ENCODE measurements at regions not wholly inside any gene's neighbourhood (a gene's known extent, or its start where the extent isn't known, plus 50 kb on each side); places are given as distances from the start of the nearest gene placed in this dataset.

- DNase-seq (ENCODE audit: low read depth): no peak
Measured at GRCh38 chr10:108708363-108708762, 1214.9 kb downstream of the XPNPEP1 start.

GRCh38 chr10:108696792-108697477 is 1226.4 kb downstream of the XPNPEP1 start:
- no peak for DNase-seq (ENCODE audit: low read depth)

GRCh38 chr10:108691126-108691525 is 1232.2 kb downstream of the XPNPEP1 start:
- no peak for DNase-seq (ENCODE audit: low read depth)

GRCh38 chr10:108690530-108690929 is 1232.8 kb downstream of the XPNPEP1 start:
- no peak for DNase-seq (ENCODE audit: low read depth)

- no peak for DNase-seq (ENCODE audit: low read depth)
Measured at GRCh38 chr10:108689891-108690290, 1233.4 kb downstream of the XPNPEP1 start.

- no peak for DNase-seq (ENCODE audit: low read depth)
Measured at GRCh38 chr10:108688314-108688713, 1235.0 kb downstream of the XPNPEP1 start.

GRCh38 chr10:108685863-108686531 is 1237.3 kb downstream of the XPNPEP1 start:
- no peak for DNase-seq (ENCODE audit: low read depth)

GRCh38 chr10:108684431-108684830 is 1238.9 kb downstream of the XPNPEP1 start:
- DNase-seq (ENCODE audit: low read depth): no peak

GRCh38 chr10:108673741-108674140 is 1249.6 kb downstream of the XPNPEP1 start:
- DNase-seq (ENCODE audit: low read depth): no peak

- DNase-seq (ENCODE audit: low read depth): no peak
Measured at GRCh38 chr10:108663587-108663986, 1259.7 kb downstream of the XPNPEP1 start.

- DNase-seq (ENCODE audit: low read depth): no peak
Measured at GRCh38 chr10:108662975-108663374, 1260.3 kb downstream of the XPNPEP1 start.

GRCh38 chr10:108655057-108655456 is 1268.3 kb downstream of the XPNPEP1 start:
- DNase-seq (ENCODE audit: low read depth): no peak

- peak; percentile 48 for DNase-seq (ENCODE audit: low read depth)
Measured at GRCh38 chr10:108653531-108653930, 1269.8 kb downstream of the XPNPEP1 start.

GRCh38 chr10:108639010-108639409 is 1284.3 kb downstream of the XPNPEP1 start:
- no peak for DNase-seq (ENCODE audit: low read depth)

- DNase-seq (ENCODE audit: low read depth): no peak
Measured at GRCh38 chr10:108638225-108638624, 1285.1 kb downstream of the XPNPEP1 start.

GRCh38 chr10:108633046-108633445 is 1290.3 kb downstream of the XPNPEP1 start:
- DNase-seq (ENCODE audit: low read depth): no peak

GRCh38 chr10:108632144-108632543 is 1291.2 kb downstream of the XPNPEP1 start:
- DNase-seq (ENCODE audit: low read depth): no peak

GRCh38 chr10:108631332-108631731 is 1292.0 kb downstream of the XPNPEP1 start:
- DNase-seq (ENCODE audit: low read depth): no peak

- peak; percentile 19 for DNase-seq (ENCODE audit: low read depth)
Measured at GRCh38 chr10:108629834-108630233, 1293.5 kb downstream of the XPNPEP1 start.

GRCh38 chr10:108624052-108624451 is 1299.3 kb downstream of the XPNPEP1 start:
- no peak for DNase-seq (ENCODE audit: low read depth)

- DNase-seq (ENCODE audit: low read depth): no peak
Measured at GRCh38 chr10:108620821-108621534, 1302.3 kb downstream of the XPNPEP1 start.

- DNase-seq (ENCODE audit: low read depth): no peak
Measured at GRCh38 chr10:108616559-108617285, 1306.6 kb downstream of the XPNPEP1 start.

Data from HT1080 (cell line).